Neutrophil (primary cell): ENCODE measurements at regions not wholly inside any gene's neighbourhood (a gene's known extent, or its start where the extent isn't known, plus 50 kb on each side); places are given as distances from the start of the nearest gene placed in this dataset.

ENCODE experiments used
- H3K27ac ChIP-seq: fragments of 200-600 bp; sonication (generic); 2 replicates; pipeline ENCODE4 v1.5.1; 2016; ENCODE audit warnings: mild to moderate bottlenecking, moderate library complexity
- H3K27me3 ChIP-seq: fragments of 200-600 bp; sonication (generic); 2 replicates; pipeline ENCODE4 v1.6.0; 2016; ENCODE audit warnings: mild to moderate bottlenecking
- H3K36me3 ChIP-seq: fragments of 200-600 bp; sonication (generic); 2 replicates; pipeline ENCODE4 v1.5.1; 2017
- H3K4me1 ChIP-seq, 2 experiments: fragments of 200-600 bp in 1 of 2; sonication (generic) in 1 of 2; 1 replicate in 1 of 2; 2 replicates in 1 of 2; pipeline versions ENCODE4 v1.5.1 to v1.6.1; 2013 to 2016; ENCODE audit warnings: low read depth in 1 of 2, low read length in 1 of 2, mild to moderate bottlenecking in 1 of 2, moderate library complexity in 1 of 2; ENCODE audit not compliant: control insufficient read depth in 1 of 2, insufficient read depth in 1 of 2
- H3K4me3 ChIP-seq, 2 experiments: fragments of 200-600 bp in 1 of 2; sonication (generic) in 1 of 2; 1 replicate in 1 of 2; 2 replicates in 1 of 2; pipeline ENCODE4 v1.5.1; 2013 to 2016; ENCODE audit warnings: low read depth in 1 of 2, low read length in 1 of 2, mild to moderate bottlenecking in 1 of 2, moderate library complexity in 1 of 2
- H3K9me3 ChIP-seq: fragments of 200-600 bp; sonication (generic); 2 replicates; pipeline ENCODE4 v1.5.1; 2016
- CTCF ChIP-seq: fragments of 200-600 bp; sonication (generic); IDR thresholded peaks from 2 replicates; pipeline ENCODE4 v1.5.1; 2016; ENCODE audit warnings: antibody characterized with exemption

- H3K4me3 ChIP-seq: no peak overlapping the region
- H3K36me3 ChIP-seq: peaks cover 70% of the 10 kb centered on the region
- no peak for TF ChIP-seq CTCF
- H3K27ac ChIP-seq: no peak overlapping the region
- H3K4me1 ChIP-seq: peaks cover 5 to 6% of the 10 kb centered on the region in 2 experiments
- H3K9me3 ChIP-seq: no peaks in the 10 kb centered on the region
- no peaks in the 10 kb centered on the region for H3K27me3 ChIP-seq
Measured at GRCh38 chr12:124426594-124427555, 132.0 kb downstream of the RFLNA start.

- no peaks in the 10 kb centered on the region for H3K9me3 ChIP-seq
- H3K4me3 ChIP-seq: no peak overlapping the region
- H3K4me1 ChIP-seq: no peaks in the 10 kb centered on the region
- no peaks in the 10 kb centered on the region for H3K27me3 ChIP-seq
- H3K36me3 ChIP-seq: peaks cover 81% of the 10 kb centered on the region
- no peak overlapping the region for H3K27ac ChIP-seq
- TF ChIP-seq CTCF: no peak
Measured at GRCh38 chr12:124425667-124426066, 130.8 kb downstream of the RFLNA start.

GRCh38 chr12:124424516-124424905 lies 129.6 kb downstream of the RFLNA start:
- Histone ChIP-seq H3K9me3 (no peaks in the 10 kb centered on the region), H3K27me3 (no peaks in the 10 kb centered on the region), H3K36me3 (peaks cover 81% of the 10 kb centered on the region), H3K4me3 (no peak overlapping the region), H3K4me1 (no peaks in the 10 kb centered on the region), H3K27ac (no peak overlapping the region)
- no peak for TF ChIP-seq CTCF

- H3K4me3 ChIP-seq: no peak overlapping the region
- TF ChIP-seq CTCF: no peak
- H3K27ac ChIP-seq: no peak overlapping the region
- no peaks in the 10 kb centered on the region for H3K4me1 ChIP-seq
- no peaks in the 10 kb centered on the region for H3K27me3 ChIP-seq
- peaks cover 81% of the 10 kb centered on the region for H3K36me3 ChIP-seq
- H3K9me3 ChIP-seq: no peaks in the 10 kb centered on the region
Measured at GRCh38 chr12:124423761-124424515, 129.0 kb downstream of the RFLNA start.

- Histone ChIP-seq H3K27me3 (no peaks in the 10 kb centered on the region), H3K4me1 (no peaks in the 10 kb centered on the region), H3K4me3 (no peak overlapping the region), H3K36me3 (peaks cover 83% of the 10 kb centered on the region), H3K27ac (no peak overlapping the region), H3K9me3 (no peaks in the 10 kb centered on the region)
- no peak for TF ChIP-seq CTCF
Measured at GRCh38 chr12:124422570-124423523, 128.0 kb downstream of the RFLNA start.
